ENCODE measurements at regions not wholly inside any gene's neighbourhood (a gene's known extent, or its start where the extent isn't known, plus 50 kb on each side); places are given as distances from the start of the nearest gene placed in this dataset.

DNA sequence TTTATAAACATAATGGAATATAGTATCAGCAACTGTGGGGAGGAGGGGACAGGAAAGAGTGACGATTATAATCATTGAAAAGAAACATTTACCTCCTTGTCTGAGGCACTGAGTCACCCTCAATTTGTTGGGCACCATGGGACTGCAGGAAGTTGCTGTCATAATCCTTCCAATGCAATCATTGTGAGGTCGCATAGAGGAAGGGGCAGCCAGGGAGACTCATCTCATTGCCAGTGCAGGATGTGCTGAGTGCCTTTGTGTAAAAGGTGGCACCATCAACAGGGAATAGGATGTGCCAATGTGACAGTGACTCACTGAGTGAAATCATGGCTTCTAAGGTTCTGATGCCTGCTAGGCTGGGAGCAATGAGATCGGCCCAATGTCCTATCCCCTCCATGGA lies 300.4 kb upstream of the ADAMTS9 start:
- DNase-seq = no peak

DNA sequence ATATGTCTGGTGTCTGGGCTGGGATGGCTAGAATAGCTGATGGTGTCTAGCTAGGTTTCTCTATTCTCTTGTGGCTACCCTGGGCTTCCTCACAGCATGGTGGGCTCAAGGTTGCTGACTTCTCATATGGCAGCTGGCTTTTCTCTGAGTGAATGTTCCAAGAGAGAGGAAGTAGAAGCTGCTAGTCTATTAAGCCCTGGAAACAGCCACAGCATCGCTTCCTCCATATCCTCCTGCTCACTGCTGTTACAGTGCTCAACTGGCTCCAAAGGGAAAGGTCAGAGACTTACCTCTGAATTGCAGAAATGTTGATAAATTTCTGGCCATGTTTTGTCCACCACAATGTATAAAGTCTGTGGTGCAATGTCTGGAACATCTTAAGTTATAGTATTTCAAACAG lies 299.9 kb upstream of the ADAMTS9 start:
- DNase-seq = no peak

DNA sequence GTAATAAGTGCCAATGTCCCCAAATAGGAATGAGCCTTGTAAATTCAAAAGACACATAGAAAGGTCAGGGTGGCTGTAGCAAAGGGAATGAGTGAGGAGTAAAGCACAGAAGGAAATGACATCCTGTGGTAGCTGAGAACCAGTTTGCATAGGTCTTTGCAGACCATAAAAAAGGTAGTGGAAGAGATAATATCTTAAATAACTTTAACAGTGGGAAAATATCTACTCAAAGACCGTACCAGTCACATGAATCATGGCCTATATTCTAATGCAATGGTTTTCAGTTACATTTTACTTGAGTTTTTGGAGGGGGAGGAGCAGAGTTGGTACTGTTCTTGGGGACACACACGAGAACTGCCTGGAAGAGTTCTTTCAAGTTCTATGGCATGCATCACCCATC lies 297.3 kb upstream of the ADAMTS9 start:
- no peak for DNase-seq

DNA sequence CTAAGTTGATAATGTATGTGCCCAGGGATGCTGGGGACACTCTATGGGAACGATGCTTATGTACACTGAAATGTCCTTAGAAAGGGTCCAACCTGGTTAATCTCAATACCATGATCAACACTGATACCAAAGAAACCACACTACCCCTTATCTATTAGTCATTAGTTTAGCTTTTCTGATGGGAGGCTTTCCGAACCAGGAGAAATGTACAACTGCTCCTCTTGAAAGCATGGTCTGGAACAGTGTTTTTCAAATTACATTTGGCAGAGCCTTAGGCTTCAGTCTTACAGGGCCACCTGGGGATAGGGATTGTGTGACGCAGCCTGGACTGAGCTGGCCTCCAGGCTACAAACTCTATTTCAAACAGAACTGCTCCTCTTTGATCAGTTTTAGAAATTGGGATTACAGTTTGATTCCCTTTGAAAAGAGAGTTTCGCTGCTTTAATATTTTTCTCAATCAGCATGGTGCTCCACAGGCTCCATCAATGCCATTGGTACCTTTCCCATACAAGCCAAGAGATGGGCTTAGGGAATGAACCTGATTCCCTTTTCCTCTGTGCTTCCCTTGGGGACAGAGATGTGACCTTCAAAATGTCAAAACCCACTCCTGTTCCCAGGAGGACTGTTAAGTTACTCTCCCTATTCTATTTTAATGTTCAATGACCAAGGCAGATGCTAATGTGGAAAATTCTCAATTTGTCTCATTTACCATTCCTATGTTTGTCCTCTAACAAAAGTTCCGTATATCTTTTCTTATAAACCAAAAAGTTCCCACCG lies 296.0 kb upstream of the ADAMTS9 start:
- no peak for DNase-seq

DNA sequence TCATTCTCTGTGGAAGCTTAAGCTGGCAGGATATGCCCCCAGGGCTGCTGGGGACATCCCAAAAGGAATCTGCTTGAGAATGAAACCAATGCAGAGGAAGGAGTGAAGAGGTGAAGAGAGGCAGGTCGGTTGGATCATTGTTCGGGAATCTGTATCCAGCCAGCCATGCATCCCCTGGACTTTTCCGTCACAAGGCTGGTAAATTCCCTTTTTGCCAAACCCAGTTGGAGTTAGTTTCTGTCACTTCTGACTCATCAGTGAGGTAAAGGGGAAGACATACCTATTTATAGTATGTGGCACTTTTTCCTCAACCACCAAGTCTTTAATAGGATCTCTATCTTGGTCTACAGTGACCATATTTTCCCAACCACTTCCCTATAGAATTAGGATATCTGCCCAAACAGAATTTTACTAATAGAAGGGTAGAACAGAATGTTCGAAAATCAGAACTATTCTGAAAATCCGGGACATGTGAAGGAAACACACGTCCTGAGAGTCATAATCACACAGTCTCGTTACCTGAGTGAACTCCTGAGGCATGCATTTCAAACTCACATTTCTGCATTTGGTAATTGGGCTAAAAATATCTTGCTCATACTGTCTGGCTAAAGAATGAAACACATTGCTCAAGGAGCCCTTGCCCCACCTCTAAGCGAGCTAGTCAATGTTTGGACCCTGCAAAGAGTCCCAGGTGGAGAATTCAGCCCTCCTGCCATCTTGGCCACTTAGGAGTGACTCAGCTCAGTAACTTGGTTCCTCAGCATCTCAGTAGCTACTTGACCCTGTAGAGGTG lies 289.7 kb upstream of the ADAMTS9 start:
- DNase-seq = no peak

DNA sequence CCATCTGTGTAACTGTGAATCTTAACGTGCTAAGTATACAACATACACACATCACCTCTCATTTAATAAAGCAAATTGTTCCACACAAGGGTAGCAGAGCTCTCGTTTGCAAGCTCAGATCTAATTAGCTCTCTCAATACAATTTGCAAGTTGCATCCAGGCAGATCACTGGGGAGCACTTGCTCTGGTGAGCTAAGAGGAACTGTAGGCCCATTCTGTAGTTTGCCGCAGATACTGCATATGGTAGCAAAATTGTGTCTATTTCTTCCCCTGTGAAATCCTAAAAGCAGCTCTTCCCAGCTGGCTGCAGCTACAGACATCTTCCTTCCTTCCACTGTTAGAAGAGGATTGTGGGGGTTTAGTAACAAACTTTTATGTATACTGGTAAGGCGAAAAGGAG lies 288.7 kb upstream of the ADAMTS9 start:
- DNase-seq = no peak

DNA sequence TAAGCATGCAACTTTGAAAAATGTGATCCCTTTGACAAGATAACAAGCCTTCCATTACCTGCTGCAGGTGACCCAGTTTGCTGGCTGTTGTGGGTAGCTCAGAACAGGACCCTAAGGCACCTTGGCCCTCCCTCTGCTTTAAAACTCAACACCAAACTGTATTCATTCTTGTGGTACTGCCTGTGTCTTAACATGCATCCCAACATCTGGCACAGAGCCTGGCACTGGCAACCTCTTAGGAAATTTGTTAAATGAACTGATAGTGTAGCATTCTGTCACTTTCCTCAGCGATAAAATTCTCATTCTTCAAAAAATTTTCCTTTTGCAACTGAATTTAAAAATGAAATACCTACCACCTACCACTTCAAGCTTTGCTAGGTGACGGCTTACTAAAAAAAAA lies 287.3 kb upstream of the ADAMTS9 start:
- DNase-seq = no peak

DNA sequence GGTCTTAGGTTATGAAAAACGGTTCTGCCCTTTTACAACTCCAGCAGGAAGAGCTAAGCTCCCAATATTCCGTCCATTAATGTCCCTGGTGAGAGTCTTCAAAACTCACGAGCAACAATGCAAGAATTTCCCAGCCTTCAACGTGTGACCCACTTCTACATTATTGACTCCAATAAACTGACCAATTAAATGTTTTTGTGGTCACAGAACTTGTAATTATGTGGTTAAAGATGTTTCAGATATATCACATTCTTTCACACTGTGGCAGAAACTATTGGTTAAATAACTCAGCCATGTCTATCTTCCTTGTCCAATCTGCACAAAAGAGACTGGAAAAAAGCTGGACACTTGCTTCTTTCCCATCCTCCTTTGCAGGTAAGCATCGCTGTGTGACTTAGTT lies 286.6 kb upstream of the ADAMTS9 start:
- DNase-seq = no peak

DNA sequence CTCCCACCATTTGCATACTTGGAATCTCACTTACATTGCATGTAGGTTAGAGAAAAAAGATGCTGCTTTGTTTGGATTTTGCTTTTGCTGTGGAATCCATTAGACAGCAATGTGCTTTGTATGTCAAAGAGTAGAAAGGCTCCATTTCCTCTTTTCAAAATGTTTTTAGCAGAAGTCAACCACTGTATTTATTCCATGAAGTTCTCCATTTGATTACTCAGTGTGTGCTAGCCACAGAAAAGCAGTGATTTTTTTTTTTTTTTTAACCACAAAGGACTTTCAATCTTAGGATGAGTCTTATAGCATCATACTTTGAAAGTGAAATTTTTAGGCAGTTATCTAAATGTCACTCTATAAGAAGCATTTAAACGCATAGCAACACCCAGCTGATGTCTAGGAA lies 285.0 kb upstream of the ADAMTS9 start:
- no peak for DNase-seq

DNA sequence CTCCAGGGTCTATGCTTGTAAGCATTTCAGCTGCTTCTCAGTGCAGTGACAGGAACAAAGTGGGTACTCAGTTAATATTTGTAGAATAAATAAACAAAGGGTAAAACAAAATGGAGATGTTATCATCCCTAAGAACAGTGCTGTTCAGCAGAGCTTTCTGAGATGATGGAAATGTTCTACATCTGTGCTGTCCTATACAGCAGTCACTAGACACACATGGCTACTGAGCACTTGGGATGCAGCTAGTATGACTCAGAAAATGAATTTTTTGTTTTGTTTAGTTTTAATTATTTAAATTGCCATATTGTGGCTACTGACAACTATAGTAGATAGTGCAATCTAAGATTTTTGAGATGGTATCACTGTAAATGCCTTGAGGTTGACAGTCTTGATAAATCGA lies 283.8 kb upstream of the ADAMTS9 start:
- no peak for DNase-seq

DNA sequence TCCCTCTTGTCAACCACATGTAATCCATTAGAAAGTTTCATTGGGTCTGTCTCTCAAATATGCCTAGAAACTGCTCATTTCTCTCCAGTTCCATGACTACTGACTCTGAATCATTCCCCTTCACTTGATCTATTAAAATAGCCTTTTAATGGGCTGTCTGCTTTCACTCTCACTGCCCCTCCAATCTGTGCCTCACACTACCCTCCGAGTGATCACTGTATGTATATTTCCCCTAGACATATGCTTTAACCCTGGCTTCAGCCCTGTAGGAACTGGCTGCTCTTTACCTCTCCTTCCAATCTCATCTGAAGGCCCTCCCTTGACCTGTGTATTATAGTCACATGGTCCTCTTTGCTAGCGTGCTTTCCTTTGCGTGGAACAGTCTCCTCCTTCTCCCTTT lies 282.8 kb upstream of the ADAMTS9 start:
- DNase-seq = no peak

DNA sequence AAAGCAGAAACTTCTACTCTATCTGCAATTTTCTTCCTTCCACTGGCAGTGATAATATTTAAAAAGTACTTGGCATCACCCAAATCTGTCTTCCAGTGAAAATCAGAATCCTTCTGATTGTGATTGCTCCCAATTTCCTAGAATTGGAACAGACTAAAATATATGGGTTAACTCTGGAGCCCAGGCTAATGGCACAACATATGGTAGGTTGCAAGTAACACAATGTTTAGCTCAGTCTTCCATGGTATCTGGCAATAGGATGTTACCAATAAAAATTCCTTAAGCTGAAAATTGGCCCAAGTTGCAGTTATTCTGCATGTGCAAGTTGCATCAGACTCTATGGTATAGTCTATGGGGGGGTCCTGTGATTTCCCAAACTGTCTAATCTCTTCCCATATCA lies 273.5 kb upstream of the ADAMTS9 start:
- no peak for DNase-seq

DNA sequence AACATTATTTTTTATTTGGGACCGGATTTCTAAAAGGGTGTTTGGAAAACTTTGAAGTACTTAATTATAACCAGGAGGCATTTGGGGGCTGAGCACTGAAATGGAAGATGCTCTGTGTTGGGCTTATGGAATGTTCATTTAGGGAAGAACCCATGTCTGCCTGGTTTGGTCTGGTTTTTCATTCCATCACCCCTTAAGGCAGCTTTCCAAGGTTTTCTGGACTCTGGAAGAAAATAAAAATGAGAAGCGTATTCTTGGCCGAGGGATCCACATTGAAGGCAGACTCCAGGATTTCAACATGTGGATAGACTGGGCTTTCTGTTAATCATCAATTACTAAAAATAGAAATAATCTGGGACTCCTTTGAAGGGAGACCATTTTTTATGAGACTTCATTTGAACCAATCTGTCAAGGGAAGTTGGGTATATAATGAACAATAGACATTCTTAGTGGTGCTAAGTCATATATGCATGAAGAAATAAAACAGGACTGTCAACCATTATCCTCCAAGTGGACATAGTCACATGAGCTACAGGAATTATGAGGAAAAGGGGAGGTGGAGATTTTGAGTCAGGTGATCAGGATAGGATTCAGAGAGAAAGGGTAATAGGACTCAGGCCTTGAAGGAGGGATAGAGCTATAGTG lies 270.5 kb upstream of the ADAMTS9 start:
- no peak for DNase-seq

DNA sequence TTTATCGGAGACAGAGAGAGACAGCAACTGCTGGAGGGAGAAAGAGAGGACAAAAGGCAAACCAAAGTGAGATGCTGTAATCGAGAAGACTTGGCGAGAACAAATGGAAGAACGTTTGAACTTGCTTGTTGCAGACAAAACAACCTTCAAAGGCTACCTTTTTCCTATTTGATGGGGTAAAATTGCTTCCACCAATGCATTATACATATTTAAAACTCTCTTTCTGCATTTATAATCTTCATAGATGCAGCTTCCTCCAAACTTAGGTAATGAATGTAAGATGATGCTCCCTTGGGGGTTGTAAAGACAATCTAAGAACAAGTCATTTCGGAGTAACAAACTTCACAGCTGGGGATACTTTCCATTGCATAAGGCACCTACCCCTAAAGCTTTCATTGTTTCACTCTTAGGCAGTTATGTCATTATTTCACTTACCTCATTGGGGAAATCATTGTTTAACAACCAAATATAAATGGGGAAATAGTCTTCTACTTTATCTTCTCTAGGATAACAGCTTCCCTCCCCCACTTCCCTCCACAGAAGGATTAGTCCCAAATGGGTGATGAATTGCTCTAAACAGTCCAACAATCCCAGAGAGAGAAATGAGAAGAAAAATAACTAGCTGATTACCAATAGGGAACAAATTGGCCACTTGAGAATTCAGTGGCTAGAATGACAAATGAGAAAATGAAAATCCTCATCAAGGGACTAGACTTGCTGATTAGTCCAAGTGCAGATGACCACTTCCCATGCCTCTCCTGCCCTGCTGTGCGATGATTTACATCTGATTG lies 269.8 kb upstream of the ADAMTS9 start:
- DNase-seq = no peak

DNA sequence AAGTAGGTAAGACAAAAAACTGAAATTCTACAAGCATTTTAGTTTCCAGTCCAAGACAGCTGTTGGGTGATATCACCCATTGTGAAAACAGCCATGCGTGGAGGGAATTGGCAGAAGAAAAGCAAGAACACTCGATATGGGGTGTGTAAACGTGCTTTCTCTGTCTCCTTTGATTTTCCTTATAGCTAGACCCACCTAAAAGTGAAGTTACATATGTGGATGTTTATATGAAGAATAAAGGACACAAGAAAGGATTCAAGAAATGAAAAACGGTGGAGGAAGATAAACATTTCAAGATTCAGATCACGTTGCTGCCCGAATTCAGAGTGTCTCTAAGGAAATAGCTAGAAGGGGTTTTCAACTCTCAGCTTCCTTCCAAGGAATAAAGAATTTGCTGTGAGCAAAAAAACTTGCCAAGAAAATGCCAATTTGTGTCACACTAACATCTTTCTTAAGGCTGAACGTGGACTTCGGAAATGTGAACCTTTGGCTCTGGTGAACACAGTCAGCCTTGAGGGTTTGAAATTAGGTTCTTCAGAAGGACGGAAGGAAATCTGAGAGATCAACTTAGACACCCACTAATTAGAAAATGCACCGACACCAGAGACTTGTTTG lies 269.0 kb upstream of the ADAMTS9 start:
- DNase-seq = no peak

DNA sequence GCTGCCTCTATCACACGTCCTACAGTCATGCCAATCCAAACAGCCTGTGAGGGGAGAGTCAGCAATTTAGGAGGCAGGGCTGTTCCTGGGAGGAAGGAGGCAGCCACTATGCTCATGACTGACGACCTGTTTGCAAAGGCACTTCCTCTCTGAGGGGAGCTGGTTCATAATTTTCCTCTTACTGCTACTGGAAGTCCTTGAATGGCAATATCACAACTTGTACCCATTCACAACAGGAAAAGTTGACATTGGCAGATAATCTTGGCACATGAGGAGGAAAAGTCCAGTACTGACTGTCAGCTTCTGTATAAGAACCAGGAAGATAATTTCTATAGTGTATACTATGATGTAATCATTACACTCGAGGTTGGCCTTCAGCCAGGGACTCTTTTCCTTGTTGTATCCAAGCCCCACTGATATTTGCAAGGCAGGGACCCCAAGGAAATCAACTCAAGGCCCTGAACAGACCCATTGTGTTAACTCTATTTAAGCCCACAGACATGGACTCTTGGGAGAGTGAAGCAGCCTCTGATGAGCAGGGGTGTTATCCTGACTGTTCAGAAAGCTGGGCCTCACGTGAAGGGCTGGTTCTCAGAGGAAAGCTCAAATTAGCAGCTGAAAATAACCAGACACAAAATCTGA lies 267.3 kb upstream of the ADAMTS9 start:
- no peak for DNase-seq

DNA sequence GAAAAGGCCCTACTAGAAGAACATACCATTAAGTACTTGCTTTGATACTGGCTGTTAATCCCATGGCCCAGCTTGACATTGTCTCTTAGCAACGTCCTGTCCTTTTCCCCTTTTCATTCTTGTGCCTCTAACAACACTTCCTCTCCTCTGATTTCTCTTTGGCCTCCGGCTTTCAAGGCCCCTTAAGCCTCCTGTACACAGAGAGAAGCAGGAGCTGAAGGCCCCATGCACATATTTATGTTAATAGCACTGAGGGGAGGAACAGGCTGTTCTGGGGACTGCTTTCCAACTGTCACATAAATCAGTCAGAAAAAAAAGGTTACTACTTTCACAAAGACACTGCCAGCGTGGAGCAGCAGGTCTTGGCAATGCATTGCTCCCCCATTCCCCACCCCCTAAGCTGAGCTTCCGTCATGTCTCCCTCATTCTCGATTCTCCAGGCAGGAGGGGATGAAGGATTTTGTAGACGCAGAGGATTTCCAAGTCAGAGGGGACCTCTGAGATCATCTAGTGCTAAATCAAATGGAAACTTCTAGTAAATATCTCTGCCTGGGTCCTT lies 257.4 kb upstream of the ADAMTS9 start:
- peak; percentile 8 for DNase-seq

DNA sequence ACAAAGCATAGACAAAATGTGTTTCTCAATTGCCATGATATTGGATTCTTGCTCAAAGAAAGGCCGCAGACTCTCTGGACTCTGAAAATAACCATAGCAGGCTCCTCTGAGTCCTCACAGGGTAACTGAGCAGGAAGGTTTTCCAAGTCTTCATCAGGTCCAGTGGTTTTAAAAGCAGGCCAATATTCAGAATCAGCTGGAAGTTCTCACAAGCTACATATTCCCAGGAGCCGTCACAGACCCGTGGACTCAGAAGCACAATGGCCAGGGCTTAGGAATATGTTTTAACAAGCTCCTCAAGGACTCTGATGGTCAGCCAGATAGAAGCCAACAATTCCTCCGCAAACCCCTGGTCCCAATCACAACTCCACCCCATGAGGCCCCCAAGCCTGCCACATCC lies 256.1 kb upstream of the ADAMTS9 start:
- DNase-seq = no peak

DNA sequence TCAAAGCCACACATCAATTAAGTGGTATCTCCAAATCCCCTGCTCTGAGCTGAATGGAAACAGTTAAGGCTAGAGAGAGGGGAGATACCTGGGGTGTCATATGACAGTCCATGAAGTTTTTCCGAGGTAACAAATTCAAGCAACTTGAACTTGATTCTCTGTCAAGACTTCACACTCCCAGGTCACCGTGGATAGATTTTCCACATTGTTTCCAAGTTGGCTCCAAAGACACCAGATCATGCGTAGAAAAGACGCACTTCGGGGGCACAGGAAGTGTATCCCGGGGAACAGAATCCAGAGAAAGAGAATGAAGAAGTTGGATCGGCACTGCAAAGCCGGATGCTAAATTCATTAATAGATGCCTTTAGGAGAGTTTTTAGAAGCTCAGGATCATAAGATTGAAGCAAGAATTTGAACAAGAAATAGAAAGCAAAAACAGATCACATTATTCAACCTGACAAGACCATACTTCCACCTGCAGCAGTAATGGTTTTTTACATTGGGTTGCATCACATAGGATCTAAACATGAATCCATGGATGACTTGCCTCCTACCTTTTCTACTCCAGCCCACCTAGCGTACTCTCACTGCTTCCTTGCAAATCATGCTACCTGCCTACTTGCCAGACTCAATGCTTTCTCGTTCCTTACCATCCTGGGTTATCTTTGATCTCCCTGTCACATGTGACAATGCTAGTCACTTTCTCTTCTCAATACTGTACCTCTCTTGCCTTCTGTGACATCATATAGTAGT lies 253.0 kb upstream of the ADAMTS9 start:
- DNase-seq = no peak

DNA sequence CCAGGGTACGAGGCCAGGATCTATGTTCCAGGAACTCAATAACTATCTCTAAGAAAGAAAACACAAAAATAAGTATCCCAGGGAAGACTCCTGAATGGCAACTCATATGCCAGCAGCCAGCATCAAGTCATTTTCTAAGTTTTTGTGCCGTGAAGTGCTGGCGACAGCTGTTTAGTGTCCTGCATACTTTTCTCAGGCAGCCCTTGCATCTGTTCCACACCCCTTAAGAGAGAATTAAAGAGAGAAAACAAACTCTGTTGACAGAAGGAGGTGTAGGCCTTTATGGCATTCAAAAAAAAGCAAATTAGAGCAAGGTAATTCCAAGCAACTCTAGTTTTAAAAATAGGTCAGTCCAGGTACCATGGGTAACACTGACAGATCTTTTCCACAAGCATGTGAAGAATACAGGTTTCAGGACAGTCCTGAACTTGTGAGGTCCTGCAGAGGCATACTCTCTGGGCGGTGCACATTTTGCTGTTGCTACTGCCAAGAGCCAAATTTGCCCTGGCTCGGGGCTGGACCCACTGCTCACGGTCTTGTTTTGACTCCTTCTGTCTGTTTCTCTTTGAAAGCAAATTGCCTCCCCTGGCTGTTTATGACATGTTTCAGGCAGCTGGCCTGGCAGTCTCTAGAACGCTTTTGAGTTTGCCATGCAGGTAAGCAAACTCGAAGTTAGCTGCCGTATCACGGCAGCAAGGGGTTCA lies 252.1 kb upstream of the ADAMTS9 start:
- no peak for DNase-seq

DNA sequence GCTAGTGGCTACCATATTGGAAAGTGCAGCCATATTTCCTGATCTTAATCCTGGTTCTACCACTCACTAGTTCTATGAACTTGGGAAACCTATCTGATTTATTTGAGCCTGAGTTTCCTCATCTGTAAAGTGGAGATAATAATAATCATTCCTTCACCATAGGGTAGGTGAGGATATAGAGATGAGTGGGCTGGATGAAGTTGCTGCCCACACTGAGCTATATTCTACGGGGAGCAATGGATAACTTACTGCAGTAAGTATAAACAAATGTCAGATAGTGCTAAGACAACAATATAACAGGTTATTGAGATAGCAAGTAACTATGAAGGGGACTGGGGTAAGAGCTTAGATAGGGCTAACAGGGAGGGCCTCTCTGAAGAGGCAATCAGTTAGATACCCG lies 251.5 kb upstream of the ADAMTS9 start:
- no peak for DNase-seq
